HG02885 (cell line): ENCODE measurements at regions not wholly inside any gene's neighbourhood (a gene's known extent, or its start where the extent isn't known, plus 50 kb on each side); places are given as distances from the start of the nearest gene placed in this dataset.
"Not testable (repeated sequence)": the region's sequence is repeated elsewhere in the genome, so short reads cannot be mapped to it uniquely, and the experiment has no call there.

Experiments
- ATAC-seq: cut with Tn5 transposase; IDR thresholded peaks from one replicate; pipeline ENCODE4 v1.9.1; 2021; ENCODE audit warnings: mild to moderate bottlenecking; ENCODE audit not compliant: unreplicated experiment, poor library complexity

GRCh38 chr7:94169682-94170081, 165.5 kb upstream of the BET1 start:
- no peak for ATAC-seq

GRCh38 chr7:94170836-94171235, 166.7 kb upstream of the BET1 start:
- ATAC-seq: peak; percentile 95

GRCh38 chr7:94173436-94173835, 169.3 kb upstream of the BET1 start:
- ATAC-seq: no peak

- ATAC-seq: no peak
Observed at GRCh38 chr7:94174375-94174774, 170.2 kb upstream of the BET1 start.

GRCh38 chr7:94174956-94175355, 170.8 kb upstream of the BET1 start:
- no peak for ATAC-seq

- no peak for ATAC-seq
Observed at GRCh38 chr7:94176694-94177200, 172.6 kb upstream of the BET1 start.

- no peak for ATAC-seq
Observed at GRCh38 chr7:94177441-94177840, 173.3 kb upstream of the BET1 start.

- peak; percentile 95 for ATAC-seq
Observed at GRCh38 chr7:94178230-94178629, 174.1 kb upstream of the BET1 start.

GRCh38 chr7:94179466-94179865, 175.3 kb upstream of the BET1 start:
- no peak for ATAC-seq

- no peak for ATAC-seq
Observed at GRCh38 chr7:94182066-94182465, 177.9 kb upstream of the BET1 start.

GRCh38 chr7:94182721-94183120, 178.6 kb upstream of the BET1 start:
- ATAC-seq: no peak

GRCh38 chr7:94183289-94183749, 179.2 kb upstream of the BET1 start:
- ATAC-seq: no peak

- ATAC-seq: no peak
Observed at GRCh38 chr7:94183891-94184290, 179.7 kb upstream of the BET1 start.

GRCh38 chr7:94188350-94188749, 184.2 kb upstream of the BET1 start:
- ATAC-seq: no peak

GRCh38 chr7:94190599-94191061, 186.5 kb upstream of the BET1 start:
- no peak for ATAC-seq

GRCh38 chr7:94194426-94194825, 190.3 kb upstream of the BET1 start:
- ATAC-seq: not testable (repeated sequence)

GRCh38 chr7:94195201-94195600, 191.0 kb upstream of the BET1 start:
- ATAC-seq: no peak

- ATAC-seq: no peak
Observed at GRCh38 chr7:94195813-94196212, 191.7 kb upstream of the BET1 start.

GRCh38 chr7:94205529-94205928, 189.2 kb upstream of the COL1A2 start:
- ATAC-seq: no peak

- ATAC-seq: no peak
Observed at GRCh38 chr7:94206295-94206694, 188.4 kb upstream of the COL1A2 start.

- ATAC-seq: no peak
Observed at GRCh38 chr7:94212160-94212559, 182.5 kb upstream of the COL1A2 start.

- no peak for ATAC-seq
Observed at GRCh38 chr7:94216944-94217461, 177.7 kb upstream of the COL1A2 start.
